HL-60 (cell line): ENCODE measurements at regions not wholly inside any gene's neighbourhood (a gene's known extent, or its start where the extent isn't known, plus 50 kb on each side); places are given as distances from the start of the nearest gene placed in this dataset.

Source experiments
- DNase-seq, 2 experiments: peaks; one replicate each; pipeline ENCODE4 v3.0.0-alpha.2; 2010 to 2020; ENCODE audit warnings: low read depth in 1 of 2, low spot score in 1 of 2
- H3K27ac ChIP-seq: fragments of 250-450 bp; sonication (Bioruptor Pico); replicated peaks from 2 replicates; pipeline ENCODE4 v1.5.1; 2020; ENCODE audit warnings: mild to moderate bottlenecking, moderate library complexity
- H3K27me3 ChIP-seq: fragments of 250-450 bp; sonication (Bioruptor Pico); 2 replicates; pipeline ENCODE4 v1.5.1; 2021; ENCODE audit warnings: mild to moderate bottlenecking, moderate library complexity; ENCODE audit not compliant: insufficient read depth, poor library complexity, severe bottlenecking
- H3K4me3 ChIP-seq: replicated peaks from 2 replicates; pipeline ENCODE4 v1.5.1; 2011; ENCODE audit warnings: mild to moderate bottlenecking, control low read depth, low read length; ENCODE audit not compliant: insufficient read depth
- GABPA ChIP-seq: IDR thresholded peaks from 2 replicates; pipeline ENCODE4 v1.6.1; 2012; ENCODE audit warnings: low read depth
- POLR2AphosphoS5 ChIP-seq: IDR thresholded peaks from 2 replicates; pipeline ENCODE4 v1.6.1; 2012; ENCODE audit warnings: low read depth
- REST ChIP-seq: IDR thresholded peaks from 2 replicates; pipeline ENCODE4 v1.6.1; 2012; ENCODE audit warnings: low read depth; ENCODE audit not compliant: insufficient replicate concordance
- SPI1 ChIP-seq: IDR thresholded peaks from 2 replicates; pipeline ENCODE4 v1.6.1; 2012; ENCODE audit warnings: low read depth, mild to moderate bottlenecking, borderline replicate concordance
- TF ChIP-seq, protein P1 (sequence below): IDR thresholded peaks from one replicate; pipeline ENCODE4 v1.5.1; 2011; ENCODE audit warnings: low read length, control low read depth, inconsistent platforms; ENCODE audit not compliant: insufficient read depth

DNA sequence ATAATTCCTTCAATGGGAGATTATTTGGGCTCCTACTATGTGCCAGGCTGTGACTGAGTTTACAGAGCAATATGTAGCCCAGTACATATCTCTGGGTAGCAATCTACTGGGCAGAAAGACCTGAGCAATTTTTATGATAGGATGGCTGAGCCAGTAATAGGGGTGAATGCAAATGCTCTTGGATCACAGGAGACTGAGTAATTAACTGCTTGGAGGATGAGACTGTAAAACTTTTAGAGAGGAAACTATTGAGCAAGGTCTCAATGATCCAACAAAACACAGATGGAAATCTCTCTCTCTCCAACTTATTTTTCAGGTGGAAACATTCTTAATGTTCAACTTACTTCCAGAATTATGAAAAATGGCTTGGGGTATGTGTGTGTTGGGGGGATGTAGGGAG is 402.2 kb downstream of the AEBP2 start:
- TF ChIP-seq GABPA (no peak), REST (no peak), SPI1 (no peak), POLR2AphosphoS5 (no peak)
- TF ChIP-seq, protein P1, sequence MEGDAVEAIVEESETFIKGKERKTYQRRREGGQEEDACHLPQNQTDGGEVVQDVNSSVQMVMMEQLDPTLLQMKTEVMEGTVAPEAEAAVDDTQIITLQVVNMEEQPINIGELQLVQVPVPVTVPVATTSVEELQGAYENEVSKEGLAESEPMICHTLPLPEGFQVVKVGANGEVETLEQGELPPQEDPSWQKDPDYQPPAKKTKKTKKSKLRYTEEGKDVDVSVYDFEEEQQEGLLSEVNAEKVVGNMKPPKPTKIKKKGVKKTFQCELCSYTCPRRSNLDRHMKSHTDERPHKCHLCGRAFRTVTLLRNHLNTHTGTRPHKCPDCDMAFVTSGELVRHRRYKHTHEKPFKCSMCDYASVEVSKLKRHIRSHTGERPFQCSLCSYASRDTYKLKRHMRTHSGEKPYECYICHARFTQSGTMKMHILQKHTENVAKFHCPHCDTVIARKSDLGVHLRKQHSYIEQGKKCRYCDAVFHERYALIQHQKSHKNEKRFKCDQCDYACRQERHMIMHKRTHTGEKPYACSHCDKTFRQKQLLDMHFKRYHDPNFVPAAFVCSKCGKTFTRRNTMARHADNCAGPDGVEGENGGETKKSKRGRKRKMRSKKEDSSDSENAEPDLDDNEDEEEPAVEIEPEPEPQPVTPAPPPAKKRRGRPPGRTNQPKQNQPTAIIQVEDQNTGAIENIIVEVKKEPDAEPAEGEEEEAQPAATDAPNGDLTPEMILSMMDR, result no peak
- H3K27me3 ChIP-seq, result no peaks in the 10 kb centered on the region

GRCh38 chr12:19842116-19842515 is 402.8 kb downstream of the AEBP2 start:
- TF ChIP-seq GABPA, result no peak
- DNase-seq, result no peak
- no peak overlapping the region for H3K27ac ChIP-seq

More for the DNA sequence above, 402.2 kb downstream of the AEBP2 start:
- DNase-seq, result no peak
- Histone ChIP-seq H3K27ac (no peak overlapping the region), H3K4me3 (no peak overlapping the region)

DNA sequence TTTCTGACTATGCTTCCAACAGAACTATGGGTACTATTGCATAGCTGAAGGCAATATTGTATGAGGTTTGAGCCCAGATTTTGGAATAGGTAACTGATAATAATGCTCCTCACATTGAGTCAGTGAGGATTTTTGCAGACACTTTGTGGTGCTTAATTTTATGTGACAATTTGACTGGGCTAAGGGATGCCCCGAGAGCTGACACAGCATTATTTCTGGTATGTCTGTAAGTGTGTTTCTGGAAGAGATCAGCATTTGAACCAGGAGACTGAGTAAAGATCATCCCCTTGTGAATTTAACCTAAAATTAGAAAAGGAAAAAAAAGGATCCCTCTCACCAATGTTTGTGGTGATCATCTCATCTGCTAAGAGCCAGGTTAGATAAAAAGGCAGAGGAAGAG is 404.9 kb downstream of the AEBP2 start:
- no peak overlapping the region for H3K27ac ChIP-seq
- H3K27me3 ChIP-seq, result no peaks in the 10 kb centered on the region
- TF ChIP-seq REST (no peak), GABPA (no peak), POLR2AphosphoS5 (no peak), SPI1 (no peak)
- TF ChIP-seq, protein P1, result no peak
- no peak overlapping the region for H3K4me3 ChIP-seq
- no peak for DNase-seq

More at GRCh38 chr12:19842116-19842515, 402.8 kb downstream of the AEBP2 start:
- Histone ChIP-seq H3K4me3 (no peak overlapping the region), H3K27me3 (no peaks in the 10 kb centered on the region)

GRCh38 chr12:19846574-19846973 is 407.3 kb downstream of the AEBP2 start:
- no peak for DNase-seq
- Histone ChIP-seq H3K27me3 (no peaks in the 10 kb centered on the region), H3K27ac (no peak overlapping the region), H3K4me3 (no peak overlapping the region)
- TF ChIP-seq POLR2AphosphoS5 (no peak), SPI1 (no peak), REST (no peak), GABPA (no peak)
- TF ChIP-seq, protein P1, result no peak
